ENCODE measurements at regions not wholly inside any gene's neighbourhood (a gene's known extent, or its start where the extent isn't known, plus 50 kb on each side); places are given as distances from the start of the nearest gene placed in this dataset.
A peak's percentile ranks its signal among the peaks of the same experiment; 100 is the strongest.
"Not testable (repeated sequence)": the region's sequence is repeated elsewhere in the genome, so short reads cannot be mapped to it uniquely, and the experiment has no call there.

- not testable (repeated sequence) for DNase-seq (ENCODE audit: low read depth in 2 of 2)
Measured at GRCh38 chrX:31014474-31014873, 57.4 kb downstream of the FTHL17 start.

- DNase-seq (ENCODE audit: low read depth in 2 of 2): no peak
Measured at GRCh38 chrX:31012509-31013025, 59.3 kb downstream of the FTHL17 start.

- no peak for DNase-seq (ENCODE audit: low read depth in 2 of 2)
Measured at GRCh38 chrX:31007321-31007720, 64.5 kb downstream of the FTHL17 start.

- DNase-seq (ENCODE audit: low read depth in 2 of 2): no peak
Measured at GRCh38 chrX:31006027-31006426, 65.8 kb downstream of the FTHL17 start.

GRCh38 chrX:30997411-30997810, 74.4 kb downstream of the FTHL17 start:
- no peak for DNase-seq (ENCODE audit: low read depth in 2 of 2)

- DNase-seq (ENCODE audit: low read depth in 2 of 2): no peak
Measured at GRCh38 chrX:30995705-30996104, 76.1 kb downstream of the FTHL17 start.

GRCh38 chrX:30995060-30995700, 76.7 kb downstream of the FTHL17 start:
- DNase-seq (ENCODE audit: low read depth in 2 of 2): no peak

GRCh38 chrX:30994018-30994417, 77.8 kb downstream of the FTHL17 start:
- DNase-seq (ENCODE audit: low read depth in 2 of 2): not testable (repeated sequence)

GRCh38 chrX:30992381-30992904, 79.4 kb downstream of the FTHL17 start:
- no peak for DNase-seq (ENCODE audit: low read depth in 2 of 2)

- no peak for DNase-seq (ENCODE audit: low read depth in 2 of 2)
Measured at GRCh38 chrX:30990361-30990760, 81.5 kb downstream of the FTHL17 start.

GRCh38 chrX:30982467-30982866, 89.4 kb downstream of the FTHL17 start:
- no peak for DNase-seq (ENCODE audit: low read depth in 2 of 2)

GRCh38 chrX:30981968-30982367, 89.9 kb downstream of the FTHL17 start:
- DNase-seq (ENCODE audit: low read depth in 2 of 2): no peak

- no peak for DNase-seq (ENCODE audit: low read depth in 2 of 2)
Measured at GRCh38 chrX:30979271-30979670, 90.2 kb upstream of the TAB3 start.

GRCh38 chrX:30975467-30975866, 86.4 kb upstream of the TAB3 start:
- no peak for DNase-seq (ENCODE audit: low read depth in 2 of 2)

GRCh38 chrX:30973784-30974427, 84.9 kb upstream of the TAB3 start:
- DNase-seq (ENCODE audit: low read depth in 2 of 2): no peak

GRCh38 chrX:30971774-30972603, 82.9 kb upstream of the TAB3 start:
- DNase-seq (ENCODE audit: low read depth in 2 of 2): peak; percentile 31 to 34

GRCh38 chrX:30967516-30967915, 78.5 kb upstream of the TAB3 start:
- no peak for DNase-seq (ENCODE audit: low read depth in 2 of 2)

- DNase-seq (ENCODE audit: low read depth in 2 of 2): no peak
Measured at GRCh38 chrX:30965767-30966166, 76.7 kb upstream of the TAB3 start.

GRCh38 chrX:30961387-30962174, 72.5 kb upstream of the TAB3 start:
- no peak for DNase-seq (ENCODE audit: low read depth in 2 of 2)

GRCh38 chrX:30957753-30958152, 68.7 kb upstream of the TAB3 start:
- peak in 1 of 2 donors; percentile 28 for DNase-seq (ENCODE audit: low read depth in 2 of 2)

- no peak for DNase-seq (ENCODE audit: low read depth in 2 of 2)
Measured at GRCh38 chrX:30955687-30956086, 66.6 kb upstream of the TAB3 start.
